ENCODE measurements at regions not wholly inside any gene's neighbourhood (a gene's known extent, or its start where the extent isn't known, plus 50 kb on each side); places are given as distances from the start of the nearest gene placed in this dataset.

DNA sequence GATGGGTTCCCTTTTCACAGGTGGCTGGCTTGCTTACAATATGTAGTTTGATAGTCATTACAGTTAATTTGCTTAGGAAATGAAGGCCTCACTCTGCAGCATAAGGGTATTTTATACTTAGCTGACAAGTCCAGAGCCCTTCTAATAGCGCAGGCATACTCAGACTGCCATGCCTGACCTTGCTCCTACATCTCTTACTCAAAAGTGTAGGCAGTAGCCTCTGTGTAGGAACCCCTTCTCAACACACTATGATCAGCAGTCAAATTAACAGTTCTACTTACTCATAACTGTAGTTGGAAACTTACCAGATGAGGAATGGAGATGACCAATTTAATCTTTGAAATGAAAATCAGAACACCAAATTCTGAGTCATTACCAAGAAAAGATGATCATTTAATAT, 373.5 kb downstream of the TBC1D32 start:
- no peaks in the 10 kb centered on the region for H3K36me3 ChIP-seq (ENCODE audit: insufficient read depth, low read length, poor library complexity, severe bottlenecking)
- intact Hi-C loops (cut with micrococcal nuclease; ENCODE audit: unreplicated experiment): no loop called here
- BruUV-seq (replicated peaks): no TSS peak
- TF ChIP-seq, protein P1, sequence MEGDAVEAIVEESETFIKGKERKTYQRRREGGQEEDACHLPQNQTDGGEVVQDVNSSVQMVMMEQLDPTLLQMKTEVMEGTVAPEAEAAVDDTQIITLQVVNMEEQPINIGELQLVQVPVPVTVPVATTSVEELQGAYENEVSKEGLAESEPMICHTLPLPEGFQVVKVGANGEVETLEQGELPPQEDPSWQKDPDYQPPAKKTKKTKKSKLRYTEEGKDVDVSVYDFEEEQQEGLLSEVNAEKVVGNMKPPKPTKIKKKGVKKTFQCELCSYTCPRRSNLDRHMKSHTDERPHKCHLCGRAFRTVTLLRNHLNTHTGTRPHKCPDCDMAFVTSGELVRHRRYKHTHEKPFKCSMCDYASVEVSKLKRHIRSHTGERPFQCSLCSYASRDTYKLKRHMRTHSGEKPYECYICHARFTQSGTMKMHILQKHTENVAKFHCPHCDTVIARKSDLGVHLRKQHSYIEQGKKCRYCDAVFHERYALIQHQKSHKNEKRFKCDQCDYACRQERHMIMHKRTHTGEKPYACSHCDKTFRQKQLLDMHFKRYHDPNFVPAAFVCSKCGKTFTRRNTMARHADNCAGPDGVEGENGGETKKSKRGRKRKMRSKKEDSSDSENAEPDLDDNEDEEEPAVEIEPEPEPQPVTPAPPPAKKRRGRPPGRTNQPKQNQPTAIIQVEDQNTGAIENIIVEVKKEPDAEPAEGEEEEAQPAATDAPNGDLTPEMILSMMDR (conservative IDR thresholded peaks at IDR 0.05; ENCODE audit: low read depth, low read length): no peak
- no peak for TF ChIP-seq EZH2 (IDR thresholded peaks at IDR 0.05; ENCODE audit: borderline replicate concordance, low read depth, low read length, poor library complexity, severe bottlenecking)
- ChIA-PET POLR2A (ENCODE audit: low non-redundant PET) (no interaction called here), CTCF (no interaction called here)
- H3K4me1 ChIP-seq (ENCODE audit: insufficient read depth, low read length, poor library complexity, severe bottlenecking): no peaks in the 10 kb centered on the region
- no peaks in the 10 kb centered on the region for H3K27me3 ChIP-seq (replicated peaks; ENCODE audit: insufficient read depth, low read depth, low read length, poor library complexity)
- no peaks in the 10 kb centered on the region for H3K9me3 ChIP-seq (ENCODE audit: low read depth, low read length, poor library complexity, severe bottlenecking)
- no peak for DNase-seq (ENCODE audit: low spot score)
- H3K27ac ChIP-seq (ENCODE audit: low read depth, low read length, poor library complexity, severe bottlenecking): no peak overlapping the region
- H3K4me3 ChIP-seq (ENCODE audit: low read depth, low read length, poor library complexity, severe bottlenecking): no peak overlapping the region

DNA sequence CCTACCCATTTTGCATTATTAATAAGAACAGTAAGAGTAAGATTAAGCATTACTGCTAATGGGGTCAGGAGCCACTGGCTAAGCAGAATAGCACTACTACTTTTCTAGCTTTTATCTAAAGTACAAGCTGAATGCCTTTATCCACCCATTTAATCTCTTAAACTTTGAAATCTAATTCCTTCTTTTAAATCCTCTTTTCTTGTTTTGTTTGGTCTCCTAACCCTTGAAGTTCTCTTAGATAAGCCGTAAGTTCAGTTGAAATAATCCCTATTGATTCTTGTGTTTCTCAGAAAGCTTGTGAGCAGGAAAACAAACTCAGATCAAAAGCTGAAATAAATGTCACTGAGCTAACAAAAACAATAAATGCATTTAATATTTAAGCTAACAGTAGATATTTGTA, 380.2 kb downstream of the TBC1D32 start:
- TF ChIP-seq, protein P1 (conservative IDR thresholded peaks at IDR 0.05; ENCODE audit: low read depth, low read length): no peak
- TF ChIP-seq EZH2 (IDR thresholded peaks at IDR 0.05; ENCODE audit: borderline replicate concordance, low read depth, low read length, poor library complexity, severe bottlenecking): no peak
- intact Hi-C loops (cut with micrococcal nuclease; ENCODE audit: unreplicated experiment): no loop called here
- no peaks in the 10 kb centered on the region for H3K4me1 ChIP-seq (ENCODE audit: insufficient read depth, low read length, poor library complexity, severe bottlenecking)
- CTCF ChIA-PET: no interaction called here
- no TSS peak for BruUV-seq (replicated peaks)
- POLR2A ChIA-PET (ENCODE audit: low non-redundant PET): no interaction called here
- no peak overlapping the region for H3K27ac ChIP-seq (ENCODE audit: low read depth, low read length, poor library complexity, severe bottlenecking)
- no peaks in the 10 kb centered on the region for H3K36me3 ChIP-seq (ENCODE audit: insufficient read depth, low read length, poor library complexity, severe bottlenecking)
- no peaks in the 10 kb centered on the region for H3K27me3 ChIP-seq (replicated peaks; ENCODE audit: insufficient read depth, low read depth, low read length, poor library complexity)
- H3K4me3 ChIP-seq (ENCODE audit: low read depth, low read length, poor library complexity, severe bottlenecking): no peak overlapping the region
- no peak for DNase-seq (ENCODE audit: low spot score)
- H3K9me3 ChIP-seq (ENCODE audit: low read depth, low read length, poor library complexity, severe bottlenecking): no peaks in the 10 kb centered on the region

DNA sequence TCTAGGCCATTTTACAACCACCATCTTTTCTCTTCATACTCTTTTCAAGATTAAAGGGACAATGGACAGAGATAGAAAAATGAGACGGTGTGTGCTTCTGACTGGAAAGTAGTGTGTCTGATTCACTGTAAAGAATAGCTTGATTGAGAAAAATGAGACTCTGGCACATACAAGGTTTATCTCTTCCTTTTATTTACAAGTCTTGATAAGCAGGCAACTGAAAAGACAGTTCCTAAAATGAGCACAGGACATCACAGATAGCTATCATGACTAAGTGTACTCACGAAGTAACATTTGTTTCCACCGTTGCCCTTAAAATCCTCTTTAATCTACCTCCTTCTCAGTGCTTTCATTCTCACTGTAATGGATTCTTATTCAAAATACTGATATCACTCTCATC, 383.0 kb downstream of the TBC1D32 start:
- TF ChIP-seq, protein P1 (conservative IDR thresholded peaks at IDR 0.05; ENCODE audit: low read depth, low read length): no peak
- no peak for TF ChIP-seq EZH2 (IDR thresholded peaks at IDR 0.05; ENCODE audit: borderline replicate concordance, low read depth, low read length, poor library complexity, severe bottlenecking)
- no peaks in the 10 kb centered on the region for H3K36me3 ChIP-seq (ENCODE audit: insufficient read depth, low read length, poor library complexity, severe bottlenecking)
- H3K4me1 ChIP-seq (ENCODE audit: insufficient read depth, low read length, poor library complexity, severe bottlenecking): no peaks in the 10 kb centered on the region
- no peak overlapping the region for H3K4me3 ChIP-seq (ENCODE audit: low read depth, low read length, poor library complexity, severe bottlenecking)
- H3K27me3 ChIP-seq (replicated peaks; ENCODE audit: insufficient read depth, low read depth, low read length, poor library complexity): no peaks in the 10 kb centered on the region
- POLR2A ChIA-PET (ENCODE audit: low non-redundant PET): no interaction called here
- no peak for DNase-seq (ENCODE audit: low spot score)
- BruUV-seq (replicated peaks): no TSS peak
- H3K27ac ChIP-seq (ENCODE audit: low read depth, low read length, poor library complexity, severe bottlenecking): no peak overlapping the region
- CTCF ChIA-PET: no interaction called here
- intact Hi-C loops (cut with micrococcal nuclease; ENCODE audit: unreplicated experiment): no loop called here
- no peaks in the 10 kb centered on the region for H3K9me3 ChIP-seq (ENCODE audit: low read depth, low read length, poor library complexity, severe bottlenecking)
